Vagina (tissue), 2 donors: ENCODE measurements at regions not wholly inside any gene's neighbourhood (a gene's known extent, or its start where the extent isn't known, plus 50 kb on each side); places are given as distances from the start of the nearest gene placed in this dataset.

Experiments
- POLR2A ChIP-seq, 2 donors: fragments of 450-650 bp; IDR thresholded peaks; one replicate each; pipeline ENCODE4 v1.6.1; 2017; ENCODE audit warnings: antibody characterized with exemption in 2 of 2, mild to moderate bottlenecking in 2 of 2, moderate library complexity in 2 of 2
- POLR2AphosphoS5 ChIP-seq, 2 donors: sonication (generic); formaldehyde crosslinking; IDR thresholded peaks; one replicate each; pipeline ENCODE4 v1.9.0; 2017; ENCODE audit warnings: antibody characterized with exemption in 2 of 2, mild to moderate bottlenecking in 2 of 2, low read depth in 1 of 2; ENCODE audit not compliant: insufficient read depth in 1 of 2
- TF ChIP-seq, protein P1 (sequence below), 3 experiments: fragments of 450-650 bp in 2 of 3; fragments of 200-600 bp in 1 of 3; sonication (generic) in 1 of 3; IDR thresholded peaks; one replicate each; pipeline ENCODE4 v1.5.1; 2017 to 2019; ENCODE audit warnings: antibody characterized with exemption in 3 of 3, mild to moderate bottlenecking in 2 of 3, moderate library complexity in 2 of 3

DNA sequence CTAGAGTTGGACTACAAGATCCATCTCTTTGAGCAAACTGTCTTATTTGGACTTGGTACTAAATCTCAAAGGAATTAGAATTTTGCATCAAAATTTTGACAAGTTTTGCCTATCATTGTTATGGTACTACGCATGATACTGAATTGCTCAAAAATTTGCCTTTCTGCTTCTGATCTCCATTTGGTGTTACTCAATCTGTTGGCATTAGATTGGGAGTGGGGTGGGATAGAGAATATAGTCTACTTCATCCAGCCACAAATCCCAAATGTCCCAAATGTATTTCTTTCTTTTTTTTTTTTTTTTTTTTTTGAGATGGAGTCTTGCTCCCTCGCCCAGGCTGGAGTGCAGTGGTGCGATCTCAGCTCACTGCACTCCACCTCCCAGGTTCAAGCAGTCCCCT, 204.8 kb downstream of the TANC2 start:
- TF ChIP-seq POLR2A (IDR thresholded peaks at IDR 0.05), result no peak
- TF ChIP-seq, protein P1, sequence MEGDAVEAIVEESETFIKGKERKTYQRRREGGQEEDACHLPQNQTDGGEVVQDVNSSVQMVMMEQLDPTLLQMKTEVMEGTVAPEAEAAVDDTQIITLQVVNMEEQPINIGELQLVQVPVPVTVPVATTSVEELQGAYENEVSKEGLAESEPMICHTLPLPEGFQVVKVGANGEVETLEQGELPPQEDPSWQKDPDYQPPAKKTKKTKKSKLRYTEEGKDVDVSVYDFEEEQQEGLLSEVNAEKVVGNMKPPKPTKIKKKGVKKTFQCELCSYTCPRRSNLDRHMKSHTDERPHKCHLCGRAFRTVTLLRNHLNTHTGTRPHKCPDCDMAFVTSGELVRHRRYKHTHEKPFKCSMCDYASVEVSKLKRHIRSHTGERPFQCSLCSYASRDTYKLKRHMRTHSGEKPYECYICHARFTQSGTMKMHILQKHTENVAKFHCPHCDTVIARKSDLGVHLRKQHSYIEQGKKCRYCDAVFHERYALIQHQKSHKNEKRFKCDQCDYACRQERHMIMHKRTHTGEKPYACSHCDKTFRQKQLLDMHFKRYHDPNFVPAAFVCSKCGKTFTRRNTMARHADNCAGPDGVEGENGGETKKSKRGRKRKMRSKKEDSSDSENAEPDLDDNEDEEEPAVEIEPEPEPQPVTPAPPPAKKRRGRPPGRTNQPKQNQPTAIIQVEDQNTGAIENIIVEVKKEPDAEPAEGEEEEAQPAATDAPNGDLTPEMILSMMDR (IDR thresholded peaks at IDR 0.05), result no peak
- TF ChIP-seq POLR2AphosphoS5 (IDR thresholded peaks at IDR 0.05; ENCODE audit: insufficient read depth in 1 of 2, low read depth in 1 of 2), result no peak
